ENCODE measurements at regions not wholly inside any gene's neighbourhood (a gene's known extent, or its start where the extent isn't known, plus 50 kb on each side); places are given as distances from the start of the nearest gene placed in this dataset.

GRCh38 chr1:30417001-30417700 is 306.2 kb downstream of the MATN1 start:
- no peaks in the 10 kb centered on the region for H3K4me1 Mint-ChIP-seq (ENCODE audit: low read depth)
- no peaks in the 10 kb centered on the region for H3K9me3 Mint-ChIP-seq (ENCODE audit: low read depth)
- H3K27ac Mint-ChIP-seq, result no peak overlapping the region
- TF ChIP-seq, protein P1, sequence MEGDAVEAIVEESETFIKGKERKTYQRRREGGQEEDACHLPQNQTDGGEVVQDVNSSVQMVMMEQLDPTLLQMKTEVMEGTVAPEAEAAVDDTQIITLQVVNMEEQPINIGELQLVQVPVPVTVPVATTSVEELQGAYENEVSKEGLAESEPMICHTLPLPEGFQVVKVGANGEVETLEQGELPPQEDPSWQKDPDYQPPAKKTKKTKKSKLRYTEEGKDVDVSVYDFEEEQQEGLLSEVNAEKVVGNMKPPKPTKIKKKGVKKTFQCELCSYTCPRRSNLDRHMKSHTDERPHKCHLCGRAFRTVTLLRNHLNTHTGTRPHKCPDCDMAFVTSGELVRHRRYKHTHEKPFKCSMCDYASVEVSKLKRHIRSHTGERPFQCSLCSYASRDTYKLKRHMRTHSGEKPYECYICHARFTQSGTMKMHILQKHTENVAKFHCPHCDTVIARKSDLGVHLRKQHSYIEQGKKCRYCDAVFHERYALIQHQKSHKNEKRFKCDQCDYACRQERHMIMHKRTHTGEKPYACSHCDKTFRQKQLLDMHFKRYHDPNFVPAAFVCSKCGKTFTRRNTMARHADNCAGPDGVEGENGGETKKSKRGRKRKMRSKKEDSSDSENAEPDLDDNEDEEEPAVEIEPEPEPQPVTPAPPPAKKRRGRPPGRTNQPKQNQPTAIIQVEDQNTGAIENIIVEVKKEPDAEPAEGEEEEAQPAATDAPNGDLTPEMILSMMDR (IDR thresholded peaks at IDR 0.05; ENCODE audit: unreplicated experiment), result no peak
- no peaks in the 10 kb centered on the region for H3K36me3 Mint-ChIP-seq (ENCODE audit: insufficient read depth)
- peaks cover 6% of the 10 kb centered on the region for H3K27me3 Mint-ChIP-seq
- no peak overlapping the region for H3K4me3 Mint-ChIP-seq (ENCODE audit: low read depth)
- no peak for DNase-seq (ENCODE audit: low spot score, unreplicated experiment)

DNA sequence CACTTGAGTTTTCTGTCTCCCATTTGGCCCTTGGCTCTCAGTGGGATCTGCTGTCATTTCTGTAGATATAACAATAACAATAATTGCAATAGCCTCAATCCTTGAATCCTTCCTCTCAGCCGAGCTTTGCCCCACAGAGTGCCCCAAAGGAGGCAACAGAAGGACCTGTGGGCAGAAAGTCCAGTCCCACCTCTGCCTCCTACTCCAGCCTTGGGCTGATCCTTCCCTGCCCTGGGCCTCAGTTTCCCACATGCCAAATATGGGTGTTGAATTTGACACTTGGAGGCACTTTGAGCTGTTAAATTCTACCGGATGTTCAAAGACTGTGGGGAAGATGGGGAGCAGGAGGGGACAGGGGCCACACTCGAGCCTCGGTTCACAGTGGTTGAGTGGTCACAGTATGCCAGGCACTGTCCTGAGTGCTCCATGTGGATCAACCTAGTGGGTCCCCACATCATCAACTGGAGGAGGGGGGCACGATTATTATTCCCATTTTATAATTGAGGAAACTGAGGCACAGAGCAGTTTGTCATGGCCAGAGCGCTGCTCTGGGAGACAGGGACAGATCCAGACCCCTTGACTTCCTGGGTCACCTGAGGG is 307.1 kb downstream of the MATN1 start:
- peaks cover 11% of the 10 kb centered on the region for H3K27me3 Mint-ChIP-seq
- H3K4me1 Mint-ChIP-seq (ENCODE audit: low read depth), result no peaks in the 10 kb centered on the region
- no peaks in the 10 kb centered on the region for H3K36me3 Mint-ChIP-seq (ENCODE audit: insufficient read depth)
- no peaks in the 10 kb centered on the region for H3K9me3 Mint-ChIP-seq (ENCODE audit: low read depth)
- no peak overlapping the region for H3K4me3 Mint-ChIP-seq (ENCODE audit: low read depth)
- no peak overlapping the region for H3K27ac Mint-ChIP-seq
- no peak for DNase-seq (ENCODE audit: low spot score, unreplicated experiment)
- TF ChIP-seq, protein P1 (IDR thresholded peaks at IDR 0.05; ENCODE audit: unreplicated experiment), result no peak

DNA sequence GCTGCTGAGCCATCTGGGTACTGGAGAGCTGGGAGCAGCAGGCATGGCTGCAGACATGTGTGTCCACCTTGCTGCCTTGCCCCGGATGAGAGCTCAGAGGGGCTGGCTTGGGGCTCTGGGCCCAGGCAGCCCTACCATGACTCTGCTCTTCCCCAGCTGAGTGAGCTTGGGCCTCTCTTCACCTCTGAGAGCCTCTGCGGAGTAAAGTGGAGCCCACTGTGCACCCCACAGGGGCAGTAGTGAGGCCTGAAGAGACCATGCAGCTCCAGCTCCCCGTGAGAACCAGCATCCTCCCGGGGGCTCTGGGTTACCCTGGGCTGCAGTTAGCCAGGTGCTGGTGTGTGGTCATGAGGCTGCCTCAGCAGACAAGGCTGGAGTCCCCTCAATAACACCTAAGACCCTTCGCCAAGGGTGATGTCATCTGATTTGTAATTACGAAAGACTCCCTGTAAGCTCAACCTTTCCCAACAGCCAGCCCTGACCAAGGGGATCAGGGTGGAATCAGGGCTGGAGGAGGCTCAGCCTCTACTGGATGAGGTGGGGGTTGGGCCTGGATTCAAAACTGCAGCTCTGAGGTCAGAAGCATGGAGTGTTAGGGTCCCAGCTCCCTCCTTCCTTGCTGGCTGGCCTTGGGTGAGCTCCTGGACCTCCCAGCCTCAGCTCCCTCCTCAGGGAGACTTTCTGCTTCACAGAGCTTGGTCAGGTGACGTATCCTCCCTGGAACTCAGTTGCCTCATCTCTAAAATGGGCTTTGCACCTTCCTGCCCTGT is 308.0 kb downstream of the MATN1 start:
- Mint-ChIP-seq H3K36me3 (ENCODE audit: insufficient read depth) (no peaks in the 10 kb centered on the region), H3K4me3 (ENCODE audit: low read depth) (no peak overlapping the region), H3K27ac (no peak overlapping the region), H3K27me3 (peaks cover 11% of the 10 kb centered on the region), H3K9me3 (ENCODE audit: low read depth) (no peaks in the 10 kb centered on the region), H3K4me1 (ENCODE audit: low read depth) (no peaks in the 10 kb centered on the region)
- no peak for DNase-seq (ENCODE audit: low spot score, unreplicated experiment)
- TF ChIP-seq, protein P1 (IDR thresholded peaks at IDR 0.05; ENCODE audit: unreplicated experiment), result no peak

GRCh38 chr1:30414851-30415165 is 308.6 kb downstream of the MATN1 start:
- DNase-seq (ENCODE audit: low spot score, unreplicated experiment), result no peak

More at GRCh38 chr1:30414851-30415165, 308.6 kb downstream of the MATN1 start:
- Mint-ChIP-seq H3K4me1 (ENCODE audit: low read depth) (no peaks in the 10 kb centered on the region), H3K4me3 (ENCODE audit: low read depth) (no peak overlapping the region), H3K9me3 (ENCODE audit: low read depth) (no peaks in the 10 kb centered on the region), H3K27me3 (peaks cover 11% of the 10 kb centered on the region), H3K36me3 (ENCODE audit: insufficient read depth) (no peaks in the 10 kb centered on the region), H3K27ac (no peak overlapping the region)
- TF ChIP-seq, protein P1 (IDR thresholded peaks at IDR 0.05; ENCODE audit: unreplicated experiment), result no peak

All from progenitor cell of endocrine pancreas (in vitro differentiated cells).